NCI-H1417 treated with DMSO at 0.1 percent for 48 hours (cell line): ENCODE measurements at regions not wholly inside any gene's neighbourhood (a gene's known extent, or its start where the extent isn't known, plus 50 kb on each side); places are given as distances from the start of the nearest gene placed in this dataset.

Experiments used
- DNase-seq: peaks from one replicate; lab custom pipeline; 2025; lab: John Stamatoyannopoulos, UW

DNA sequence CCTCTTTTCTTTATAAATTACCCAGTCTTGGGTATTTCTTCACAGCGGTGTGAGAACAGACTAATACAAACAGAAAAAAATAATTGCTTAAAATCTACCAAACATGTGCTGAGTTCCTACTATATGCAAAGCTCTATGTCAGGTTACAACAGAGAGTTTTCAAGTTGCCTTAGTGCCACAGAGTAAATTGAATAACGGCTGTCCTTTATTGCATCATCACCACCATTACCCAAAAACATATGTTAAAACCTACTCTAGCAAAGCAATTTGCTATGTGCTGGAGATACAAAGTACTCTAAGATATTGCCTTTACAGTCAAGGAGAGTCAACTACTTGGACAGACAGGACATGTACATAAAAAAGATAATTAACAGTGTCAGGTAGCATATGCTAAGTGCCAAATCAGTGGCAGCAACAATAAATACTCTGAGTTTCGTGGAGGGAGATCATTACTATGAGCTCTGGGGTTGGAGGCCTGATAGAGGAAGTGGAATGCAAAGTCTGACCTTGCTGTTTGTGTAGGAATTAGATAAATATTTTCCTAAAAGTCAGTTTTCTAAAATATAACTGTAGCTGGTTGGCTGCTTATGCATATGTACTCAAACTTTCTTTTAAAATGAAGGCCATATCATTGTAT is 1058.7 kb upstream of the WWC1 start:
- no peak for DNase-seq

DNA sequence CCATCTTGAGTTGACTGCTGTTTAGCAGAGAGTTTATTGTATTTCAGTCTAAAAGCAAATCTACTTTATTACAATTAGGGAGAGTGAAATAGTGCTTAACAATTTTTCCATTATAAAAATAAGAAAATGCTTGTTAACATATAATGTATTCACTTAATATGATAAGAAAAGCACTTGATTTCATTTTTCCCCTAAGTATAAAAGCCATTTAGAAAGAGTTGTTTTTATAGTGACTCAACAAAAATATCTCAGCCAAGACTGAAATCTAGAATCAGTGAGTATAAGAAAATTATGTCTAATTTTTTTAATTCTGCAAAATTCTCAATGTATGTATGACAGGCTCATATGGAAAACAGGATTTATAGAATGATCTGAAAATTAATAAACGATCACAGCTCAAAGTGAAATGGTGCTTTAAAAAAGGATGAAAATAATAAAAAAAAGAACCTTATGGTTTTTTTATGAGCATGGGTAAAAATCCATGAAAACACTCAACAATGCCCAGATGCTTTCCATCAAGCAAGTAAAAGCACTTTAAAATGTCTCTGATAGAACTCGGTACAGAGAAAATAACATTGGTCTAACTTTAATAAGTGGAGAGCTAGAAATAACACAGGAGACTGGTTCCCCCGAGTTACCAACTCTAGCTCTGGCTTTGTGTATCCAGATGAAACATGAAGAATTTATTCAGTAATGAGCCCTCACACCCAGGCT is 1057.8 kb upstream of the WWC1 start:
- no peak for DNase-seq

DNA sequence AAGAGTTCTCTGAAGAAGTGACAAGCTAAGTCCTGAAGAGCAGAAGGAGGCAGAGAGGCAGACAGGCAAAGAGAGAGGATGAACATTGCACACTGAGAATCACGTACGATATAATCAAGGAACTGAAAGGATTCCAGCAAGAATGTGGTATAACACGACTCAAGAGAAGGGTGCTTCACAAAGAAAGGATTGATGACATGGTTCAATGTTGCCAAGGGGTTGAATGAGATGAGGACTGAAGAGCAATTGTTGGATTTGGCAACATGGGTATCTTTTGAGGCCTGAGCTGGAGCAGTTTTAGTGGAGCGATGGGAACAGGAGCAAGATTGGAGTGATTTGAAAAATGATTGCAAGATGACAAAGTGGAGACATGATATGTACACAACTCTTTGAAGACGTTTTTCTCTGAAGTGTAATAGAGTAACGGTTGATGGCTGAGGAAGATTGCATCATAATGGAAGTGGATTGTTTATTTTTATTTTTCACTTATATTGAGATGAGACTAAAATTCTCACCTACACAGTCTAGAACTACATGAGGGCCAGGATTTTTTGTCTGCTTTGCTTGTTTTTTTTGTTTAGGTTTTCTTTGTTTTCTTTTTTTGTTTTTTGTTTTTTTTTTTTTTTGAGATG is 1049.9 kb upstream of the WWC1 start:
- DNase-seq, result no peak

DNA sequence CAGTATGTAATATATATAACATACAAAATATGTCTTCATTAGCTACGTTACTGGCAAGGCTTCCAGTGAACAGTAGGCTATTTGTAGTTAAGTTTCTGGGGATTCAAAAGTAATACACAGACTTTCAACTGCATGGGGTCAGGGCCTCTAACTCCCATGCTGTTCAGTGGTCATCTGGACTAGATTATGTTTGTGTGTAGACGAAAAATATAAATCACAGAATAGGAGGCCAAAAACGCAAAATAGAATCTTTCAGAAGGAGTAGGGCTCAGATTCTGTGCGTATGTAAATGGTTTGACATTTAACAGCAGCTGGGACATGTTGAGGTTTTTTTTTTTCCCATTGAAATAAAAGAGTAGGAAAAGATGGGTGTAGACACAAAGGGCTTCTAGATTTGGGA is 1048.7 kb upstream of the WWC1 start:
- no peak for DNase-seq

DNA sequence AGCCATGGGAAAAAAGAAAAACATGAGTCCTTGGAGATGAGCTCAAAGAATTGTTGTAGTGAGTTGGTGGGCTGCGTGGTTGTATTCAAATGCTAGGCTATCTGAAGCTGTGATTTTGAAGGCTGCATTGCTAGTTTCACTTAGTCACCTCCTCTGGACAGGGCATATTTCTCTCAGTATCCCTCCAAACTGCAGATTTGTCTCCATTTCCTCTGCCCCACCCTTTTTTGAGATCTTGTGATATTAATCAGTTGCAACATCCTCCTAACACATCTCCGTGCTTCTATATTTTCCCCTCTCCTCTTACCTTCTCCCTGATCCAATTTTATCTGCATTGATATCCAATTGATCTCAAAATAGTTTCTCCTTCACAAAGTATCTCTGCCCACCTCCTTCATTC is 1048.0 kb upstream of the WWC1 start:
- DNase-seq, result no peak

DNA sequence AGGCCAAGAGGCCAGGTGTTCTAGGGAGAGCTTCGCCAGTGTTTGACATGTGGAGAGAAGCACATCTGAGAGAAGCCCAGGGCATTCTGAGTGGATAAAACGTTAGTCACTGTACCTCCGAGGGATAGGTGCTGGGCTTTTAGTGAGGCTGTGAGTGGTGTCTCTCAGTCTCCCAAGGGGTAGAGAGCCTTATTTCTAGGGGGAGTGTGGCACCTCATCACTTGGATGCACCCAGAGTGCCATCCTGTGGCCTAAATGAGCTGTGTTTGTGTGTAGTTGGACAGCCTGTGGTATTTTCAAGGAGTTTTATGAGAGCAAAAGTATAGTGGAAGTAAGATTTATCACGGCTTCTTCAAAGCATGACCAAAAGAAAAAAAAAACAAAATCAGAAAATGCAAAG is 1046.9 kb upstream of the WWC1 start:
- DNase-seq, result no peak

DNA sequence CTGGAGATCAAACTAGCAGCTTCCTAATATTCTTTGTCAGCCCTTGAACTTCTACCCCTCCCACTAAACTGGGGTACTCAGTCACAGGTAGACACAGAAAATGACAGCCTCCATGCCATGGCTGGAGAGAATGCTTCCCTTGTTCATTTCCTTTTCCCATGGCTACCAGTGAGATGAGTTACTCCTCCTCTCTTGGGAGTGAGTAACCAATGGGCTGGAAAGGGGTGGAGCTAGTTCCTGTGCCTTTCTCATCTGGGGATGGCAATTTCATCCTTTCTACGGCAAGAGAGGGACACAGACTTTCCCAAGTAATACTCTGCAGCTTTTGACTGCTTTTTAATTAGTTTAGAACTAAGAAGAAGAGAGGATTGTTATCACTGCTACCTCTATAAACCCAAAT is 1045.6 kb upstream of the WWC1 start:
- no peak for DNase-seq

DNA sequence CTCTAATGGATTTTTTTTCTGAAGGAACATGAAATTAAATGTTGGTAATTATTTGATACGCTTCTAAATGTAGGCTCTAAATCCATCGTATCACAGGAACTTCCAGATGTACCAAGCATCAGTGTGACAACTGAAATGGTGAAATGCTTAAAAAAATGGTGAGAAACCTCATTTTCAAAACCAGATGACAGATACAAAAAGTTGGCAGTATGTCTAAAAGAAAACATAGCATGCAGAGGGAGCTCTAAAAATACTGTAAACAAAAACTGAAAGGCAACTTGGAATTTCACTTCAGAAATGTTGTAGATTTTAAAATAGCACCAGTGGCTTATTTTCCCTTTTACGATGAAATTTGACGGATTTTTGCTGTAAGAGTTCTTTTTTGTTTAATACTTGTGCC is 1043.6 kb upstream of the WWC1 start:
- DNase-seq, result no peak

DNA sequence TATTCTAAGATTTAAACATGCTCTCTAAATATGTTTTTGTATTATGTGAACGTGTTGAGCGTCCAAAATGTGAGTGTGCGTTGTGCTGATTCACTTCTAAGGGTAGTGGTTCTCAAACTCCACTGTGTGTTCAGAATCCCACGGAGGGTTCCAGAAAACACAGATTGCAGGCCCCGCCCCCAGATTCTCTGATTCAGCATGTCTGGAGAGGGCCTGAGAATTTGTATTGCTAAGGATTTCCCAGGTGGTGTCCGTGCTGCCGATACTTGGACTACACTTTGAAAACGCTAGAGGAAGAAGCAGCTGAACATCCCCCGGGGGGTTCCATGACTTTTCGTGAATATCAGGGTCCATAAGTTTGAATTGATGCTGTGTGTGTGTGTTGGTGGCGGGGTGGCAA is 1043.2 kb upstream of the WWC1 start:
- no peak for DNase-seq

DNA sequence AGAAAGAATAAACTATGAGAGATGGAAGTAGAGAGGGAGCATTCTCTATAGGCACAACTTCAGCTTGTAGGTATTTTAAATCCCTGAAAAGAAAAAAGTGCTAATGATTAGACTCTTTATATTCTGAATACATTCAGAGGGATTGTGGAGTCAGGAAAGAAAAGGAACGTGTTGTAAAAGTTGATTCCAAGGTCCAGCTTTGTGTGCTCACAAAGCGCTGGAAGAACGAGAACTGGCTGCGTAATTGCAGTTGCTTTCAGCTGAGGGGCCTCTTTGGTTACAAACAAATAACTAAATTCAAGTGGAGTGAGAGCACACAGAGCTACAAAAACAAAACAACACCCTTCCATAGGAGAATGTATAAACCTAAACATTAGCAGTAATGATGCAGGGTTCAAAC is 1040.4 kb upstream of the WWC1 start:
- no peak for DNase-seq

DNA sequence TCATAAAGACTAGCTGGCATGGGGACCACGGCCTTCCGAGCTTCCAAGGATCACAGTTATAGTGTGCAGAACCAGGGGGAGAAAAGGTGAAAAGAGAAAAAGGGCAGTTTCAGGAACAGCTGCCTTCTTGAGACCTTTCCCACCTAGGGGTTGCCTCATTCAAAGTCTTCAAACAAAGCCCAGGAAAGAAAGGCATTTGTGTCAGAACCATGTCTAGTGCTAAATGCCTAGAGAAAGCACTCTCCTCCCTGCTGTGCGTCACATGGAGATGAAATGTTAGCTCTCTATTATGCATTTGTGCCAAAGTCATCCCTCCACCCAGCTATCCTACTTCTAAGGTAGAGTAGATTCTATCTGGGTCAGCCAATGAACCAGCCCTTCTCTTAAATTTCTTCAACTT is 1037.3 kb upstream of the WWC1 start:
- DNase-seq, result no peak

DNA sequence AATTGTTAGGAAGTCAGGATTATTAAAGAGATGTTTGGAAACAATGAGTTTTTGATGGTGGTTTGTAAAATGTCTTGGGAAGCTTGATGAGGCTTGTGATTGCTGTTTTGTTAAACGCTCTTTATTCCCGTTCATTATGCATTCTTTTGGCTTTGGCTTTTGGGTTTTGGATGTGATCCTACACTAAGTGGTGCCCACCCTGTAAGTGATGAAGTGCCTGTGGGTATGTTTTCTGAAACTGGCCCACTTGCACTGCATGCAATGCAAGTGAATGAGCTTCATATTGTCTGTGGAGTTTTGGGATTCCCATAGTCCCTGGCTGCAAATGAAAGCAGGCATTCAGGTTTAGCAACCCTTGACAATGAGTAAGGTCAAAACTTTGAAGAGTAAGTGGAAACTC is 1035.5 kb upstream of the WWC1 start:
- no peak for DNase-seq

DNA sequence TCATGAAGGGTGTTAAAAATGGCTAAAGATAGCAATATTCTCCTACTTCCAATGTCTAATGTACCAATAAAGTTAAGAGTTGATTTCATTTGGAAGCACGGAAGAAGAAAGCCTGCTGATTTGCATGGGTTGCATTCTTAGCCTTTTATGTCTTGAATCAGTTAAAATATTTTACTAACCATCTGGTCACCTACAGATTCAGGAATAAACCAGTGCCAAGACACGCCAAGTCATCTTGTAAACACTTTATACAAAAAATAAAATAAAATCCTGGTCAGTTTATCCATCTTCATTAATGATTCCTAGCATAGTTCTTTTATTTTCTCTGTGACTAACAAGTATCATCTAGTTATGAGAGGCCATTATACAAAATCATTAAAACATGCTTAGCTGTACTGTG is 1031.6 kb upstream of the WWC1 start:
- no peak for DNase-seq

DNA sequence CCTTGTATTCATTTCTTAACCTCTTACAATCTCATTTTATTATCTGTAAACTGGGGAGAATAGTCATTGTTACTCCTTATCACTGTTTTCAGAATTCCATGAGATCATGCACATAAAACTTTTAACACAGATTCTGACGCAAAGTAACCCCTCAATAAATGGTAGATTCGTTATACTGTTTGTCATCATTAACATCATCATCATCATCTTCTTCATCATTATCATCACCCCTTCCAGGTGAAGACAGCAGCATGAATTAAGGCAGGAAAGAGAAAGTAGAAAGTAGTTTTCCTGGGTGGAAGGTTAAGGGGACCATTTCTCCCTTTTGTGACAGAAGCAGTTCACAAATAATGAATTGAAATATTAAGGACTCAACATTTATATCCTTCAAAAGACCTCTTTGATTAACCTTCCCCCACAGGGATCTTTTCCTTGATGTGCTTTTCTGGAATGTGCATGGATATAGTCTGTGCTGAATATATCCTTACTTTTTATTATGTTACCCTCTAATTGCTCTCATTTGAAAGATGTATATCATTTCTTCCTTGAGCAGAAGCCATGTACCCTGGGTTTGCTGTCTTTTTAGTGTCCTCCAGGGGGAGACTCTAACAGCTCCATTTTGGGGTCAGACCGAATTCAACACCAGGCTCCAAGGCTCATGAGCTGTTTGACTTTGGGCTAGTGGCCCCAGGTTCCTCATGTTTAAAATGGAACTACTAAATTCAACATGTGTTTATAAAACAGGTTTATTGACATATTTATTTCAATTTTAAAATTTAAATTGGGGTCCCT is 1029.9 kb upstream of the WWC1 start:
- no peak for DNase-seq

DNA sequence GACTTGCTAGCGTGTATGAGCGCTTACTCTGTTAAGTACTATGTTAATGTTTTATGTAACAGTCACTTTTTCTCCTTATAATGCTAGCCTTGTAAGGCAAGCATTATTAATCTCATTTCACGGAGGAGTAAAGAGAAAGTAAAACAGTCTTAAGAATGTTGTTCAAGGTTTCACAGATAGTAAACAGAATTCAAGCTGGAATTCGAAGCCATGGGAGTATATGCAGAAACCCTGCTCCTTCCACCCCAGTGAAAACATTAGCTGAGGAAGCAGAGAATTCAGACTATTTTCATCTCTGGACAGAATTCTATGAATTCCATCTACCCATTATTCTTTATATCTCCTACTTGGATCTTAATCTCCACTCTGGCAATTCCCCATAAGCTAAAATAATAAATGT is 1028.3 kb upstream of the WWC1 start:
- no peak for DNase-seq

DNA sequence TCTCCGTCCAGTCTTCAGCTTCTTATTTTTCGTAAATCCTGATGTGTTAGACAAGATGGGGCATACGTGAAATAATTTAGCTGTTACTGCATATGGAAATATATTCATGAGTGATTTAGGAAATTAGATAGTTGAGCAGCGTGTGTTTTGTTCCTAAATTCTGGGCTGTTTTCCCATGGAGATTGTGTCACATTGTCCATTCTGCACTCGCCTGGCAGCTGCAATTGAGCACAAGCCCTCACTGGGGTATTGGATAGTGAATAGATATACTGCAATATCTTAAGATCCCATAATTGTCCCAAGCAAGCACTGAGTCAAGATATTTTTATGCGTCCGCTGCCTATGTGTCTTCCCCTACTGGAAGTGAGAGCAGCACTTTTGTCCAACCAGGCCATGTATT is 1027.1 kb upstream of the WWC1 start:
- no peak for DNase-seq

DNA sequence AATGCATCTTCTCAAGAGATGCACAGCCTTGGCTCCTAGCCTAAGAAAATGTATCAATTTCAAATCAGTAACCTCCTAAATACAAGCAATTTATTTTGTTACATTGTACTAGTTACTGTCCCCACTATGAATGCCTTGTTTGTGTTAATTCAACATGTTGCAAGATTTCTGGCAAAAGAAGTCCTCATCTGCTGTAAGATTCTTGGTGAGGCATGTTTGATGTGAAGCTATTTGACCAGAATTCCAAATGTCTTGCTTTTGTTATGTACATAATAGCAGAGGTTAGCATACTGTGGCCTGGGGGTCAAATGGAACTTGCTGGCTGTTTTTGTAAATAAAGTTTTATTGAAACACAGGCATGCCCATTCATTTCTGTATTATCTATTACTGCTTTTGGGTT is 1023.1 kb upstream of the WWC1 start:
- DNase-seq, result no peak

DNA sequence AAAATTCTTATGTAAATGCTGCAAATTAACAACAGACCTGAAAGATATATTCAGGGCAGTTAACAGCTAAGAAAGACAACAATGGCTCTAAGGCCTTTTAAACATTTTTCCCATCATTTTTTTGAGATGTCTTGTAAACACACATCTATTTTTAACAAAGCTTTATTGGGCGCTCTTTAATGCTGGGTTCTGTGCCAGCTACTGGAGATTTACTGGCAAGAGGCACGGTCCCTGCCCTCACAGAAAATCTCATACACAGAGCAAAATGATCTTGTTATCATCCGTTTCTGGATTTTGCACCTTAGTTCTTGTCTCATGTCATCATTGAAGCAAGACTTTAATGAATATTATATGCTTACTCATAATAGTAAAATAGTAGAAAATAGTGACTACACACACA is 1022.3 kb upstream of the WWC1 start:
- no peak for DNase-seq

DNA sequence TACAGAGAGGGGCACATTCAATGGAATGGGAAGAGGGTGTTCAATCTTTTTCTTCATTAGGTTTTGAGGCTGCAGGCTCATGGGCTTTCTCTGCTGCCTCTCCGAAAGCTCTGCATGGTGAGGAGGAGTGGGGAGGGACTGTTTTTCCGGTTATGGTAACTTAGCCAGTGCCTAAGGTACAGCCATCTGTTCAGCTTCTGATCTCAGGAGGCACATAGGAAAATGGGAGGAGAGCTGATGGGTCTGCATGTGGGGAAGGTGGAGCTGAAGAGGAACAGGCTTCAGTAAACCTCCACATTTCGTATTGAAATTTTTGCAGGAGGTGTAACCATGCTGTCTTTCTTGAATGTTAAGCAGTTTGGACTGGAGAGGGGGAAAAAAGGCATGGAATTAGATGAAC is 1020.4 kb upstream of the WWC1 start:
- DNase-seq, result no peak

DNA sequence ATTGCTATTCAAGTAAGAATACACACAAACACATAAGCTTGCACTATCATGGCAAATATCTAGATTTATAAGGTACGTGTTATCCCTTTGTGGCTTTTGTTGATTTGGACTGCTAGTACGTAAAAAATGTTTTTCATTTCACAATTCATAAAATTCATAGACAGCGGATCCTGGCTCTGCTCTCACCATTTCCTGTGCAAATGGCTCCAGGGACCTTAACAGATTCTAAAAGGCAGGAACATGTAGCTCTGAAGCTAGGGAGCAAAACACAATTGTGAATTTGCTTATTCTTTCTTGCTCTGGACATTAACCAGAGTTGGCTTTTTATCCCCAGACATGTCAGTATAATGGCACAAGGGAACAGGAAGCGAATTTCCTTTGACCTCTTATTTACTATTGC is 1019.9 kb upstream of the WWC1 start:
- DNase-seq, result no peak

DNA sequence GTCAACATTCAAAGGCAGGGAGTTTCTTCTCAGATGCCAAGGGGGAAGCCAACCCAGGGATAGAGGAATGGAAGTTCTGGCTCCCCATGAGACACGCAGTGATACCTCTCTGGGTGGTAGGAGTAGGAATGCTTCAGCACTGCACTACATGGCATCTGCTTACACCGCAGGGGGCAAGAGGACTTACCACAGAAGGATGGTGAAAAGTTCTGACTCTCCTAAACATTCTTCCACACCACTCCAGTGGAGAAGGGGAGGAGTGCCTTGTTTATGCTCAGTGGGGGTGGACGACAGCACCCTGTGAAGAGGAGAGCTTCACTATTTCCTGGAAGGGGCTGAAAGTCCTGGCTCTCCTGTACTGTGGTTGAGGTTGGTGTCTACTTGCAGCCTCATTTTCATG is 1011.3 kb upstream of the WWC1 start:
- DNase-seq, result no peak

DNA sequence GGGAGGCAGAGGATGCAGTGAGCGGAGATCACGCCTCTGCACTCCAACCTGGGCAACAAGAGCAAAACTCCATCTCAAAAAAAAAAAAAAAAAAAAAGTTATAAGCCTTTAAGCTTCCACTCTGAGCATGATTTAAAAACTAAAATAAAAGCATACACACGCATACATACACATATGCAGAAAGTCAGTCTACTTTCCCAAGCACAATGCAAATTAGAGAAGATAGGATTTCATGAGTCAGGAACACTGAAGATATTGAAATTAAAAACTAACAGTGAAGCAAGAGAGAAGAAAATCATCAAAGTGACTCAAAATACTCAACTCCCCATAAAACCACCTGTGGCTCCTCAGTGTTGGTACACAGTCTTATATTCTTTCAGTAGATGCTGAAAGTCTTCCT is 1009.5 kb upstream of the WWC1 start:
- no peak for DNase-seq

DNA sequence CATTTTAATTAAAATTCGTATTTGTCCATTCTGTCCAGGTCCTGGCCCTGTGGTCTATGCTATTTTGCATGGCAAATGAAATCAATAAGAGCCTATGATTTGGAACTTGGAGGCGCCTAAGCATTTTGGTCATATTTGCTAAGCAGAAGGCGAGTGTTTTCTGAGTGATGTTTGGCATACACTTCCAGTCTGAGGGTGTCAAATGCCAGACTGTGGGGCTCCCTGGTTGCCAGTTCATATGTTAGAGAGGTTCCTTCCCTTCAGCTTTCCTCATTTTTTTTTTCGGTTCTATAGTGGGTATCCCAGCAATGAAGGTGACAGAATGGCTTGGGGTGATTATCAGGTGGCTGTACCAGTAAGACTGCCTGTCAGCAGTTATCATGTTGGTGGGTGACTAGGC is 1007.8 kb upstream of the WWC1 start:
- DNase-seq, result no peak
